AG20443 (cell line): ENCODE measurements at regions not wholly inside any gene's neighbourhood (a gene's known extent, or its start where the extent isn't known, plus 50 kb on each side); places are given as distances from the start of the nearest gene placed in this dataset.
A peak's percentile ranks its signal among the peaks of the same experiment; 100 is the strongest.

Source experiments
- DNase-seq: peaks from one replicate; pipeline ENCODE4 v3.0.0; 2012; ENCODE audit warnings: low spot score, mixed read lengths

DNA sequence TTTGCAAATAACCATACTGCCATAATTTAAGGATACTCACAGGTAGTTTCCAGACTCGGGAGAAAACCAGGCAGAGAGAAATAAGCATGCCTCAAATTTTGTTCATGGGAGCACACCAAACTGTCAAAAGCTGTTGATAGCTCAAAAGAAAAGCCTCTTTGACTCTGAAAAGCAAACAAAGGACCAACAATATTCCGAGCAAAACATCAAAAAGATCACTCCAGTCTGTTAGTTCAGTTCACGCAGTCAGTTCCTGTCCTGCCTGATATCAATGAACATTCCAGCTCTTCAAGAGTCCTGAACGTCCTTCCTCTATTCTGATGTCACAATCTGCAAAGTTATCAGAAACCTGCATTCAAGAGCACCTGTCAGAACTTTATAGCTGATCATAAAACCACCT is 78.7 kb downstream of the RRM2 start:
- DNase-seq, result no peak

DNA sequence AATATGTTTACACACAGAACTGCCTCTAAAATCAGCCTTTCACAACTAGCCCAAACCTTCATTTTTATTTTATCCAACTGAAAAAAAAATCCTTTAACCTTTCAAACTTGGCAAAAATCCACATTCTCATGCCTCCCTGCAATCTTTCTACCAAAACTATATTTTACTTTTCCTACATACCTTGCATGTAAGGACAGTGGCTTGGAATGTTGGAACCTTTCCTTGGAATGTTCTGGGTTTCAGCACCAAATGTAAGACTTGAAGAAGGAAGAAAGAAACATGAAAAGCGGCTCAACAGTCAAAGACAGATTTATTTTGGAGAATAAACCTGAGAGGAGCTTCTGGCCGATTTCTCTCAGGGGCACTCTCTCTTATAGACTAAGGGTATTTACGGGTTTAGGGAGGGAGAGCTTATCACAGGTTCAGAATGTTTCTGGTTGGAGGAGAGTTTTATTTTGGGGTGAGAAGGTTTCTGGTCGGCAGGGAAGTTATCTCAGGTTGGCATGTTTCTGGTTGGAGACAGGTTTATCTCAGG is 79.7 kb downstream of the RRM2 start:
- no peak for DNase-seq

DNA sequence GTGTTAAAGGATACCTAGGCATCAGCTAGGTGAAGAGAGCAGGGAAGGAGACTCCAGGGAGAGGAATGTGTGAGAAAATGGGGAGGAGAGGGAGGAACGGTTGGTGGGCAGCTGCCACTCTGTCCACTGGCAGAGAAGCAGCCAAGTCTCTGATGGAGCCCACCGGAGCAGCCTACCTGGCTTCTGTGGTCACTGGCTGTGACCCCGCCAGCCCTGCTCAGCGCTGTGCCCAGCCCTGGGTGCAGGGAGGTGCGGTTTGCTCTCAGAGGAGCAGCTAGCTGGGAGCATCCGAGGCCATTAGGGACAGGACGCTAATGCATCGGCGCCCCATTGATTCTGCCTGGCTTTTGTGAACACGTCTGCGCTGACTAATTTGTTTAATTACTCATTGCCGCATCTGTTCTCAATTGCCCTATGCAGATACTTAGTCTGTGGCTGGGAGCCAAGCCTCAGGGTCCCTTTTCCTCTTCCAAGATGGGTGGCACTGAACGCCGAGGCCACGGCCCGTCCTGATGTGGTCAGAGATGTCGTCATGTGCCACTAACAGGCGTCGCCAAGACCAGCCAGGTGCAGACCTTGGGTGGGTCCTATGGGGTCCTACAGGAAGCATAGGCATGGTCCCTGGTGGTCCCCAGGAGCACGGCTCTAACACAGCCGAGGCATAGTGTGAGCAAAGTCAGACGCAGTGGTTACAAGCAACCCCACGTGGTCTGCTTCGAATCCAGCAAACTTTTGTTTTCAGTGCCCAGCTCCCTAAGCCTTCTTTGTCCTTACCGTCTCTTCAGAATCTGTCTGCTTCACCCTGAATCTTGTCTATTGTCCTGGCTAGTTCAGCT is 82.0 kb downstream of the RRM2 start:
- no peak for DNase-seq

DNA sequence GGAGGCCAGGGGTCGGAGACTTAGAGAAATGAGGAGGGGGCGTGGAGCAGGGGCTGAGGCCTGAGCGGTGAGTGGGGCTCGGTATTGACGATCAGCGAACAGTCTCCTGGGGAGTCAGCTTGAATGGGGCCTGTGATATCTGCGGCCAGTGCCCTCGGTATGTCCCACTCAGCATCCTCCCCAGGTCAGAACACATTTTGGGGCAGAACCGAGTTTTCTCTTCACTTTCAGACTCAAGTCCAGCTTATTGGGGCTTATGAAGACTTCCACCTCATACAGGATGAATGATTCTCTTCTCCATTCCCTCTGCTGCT is 82.6 kb downstream of the RRM2 start:
- no peak for DNase-seq

DNA sequence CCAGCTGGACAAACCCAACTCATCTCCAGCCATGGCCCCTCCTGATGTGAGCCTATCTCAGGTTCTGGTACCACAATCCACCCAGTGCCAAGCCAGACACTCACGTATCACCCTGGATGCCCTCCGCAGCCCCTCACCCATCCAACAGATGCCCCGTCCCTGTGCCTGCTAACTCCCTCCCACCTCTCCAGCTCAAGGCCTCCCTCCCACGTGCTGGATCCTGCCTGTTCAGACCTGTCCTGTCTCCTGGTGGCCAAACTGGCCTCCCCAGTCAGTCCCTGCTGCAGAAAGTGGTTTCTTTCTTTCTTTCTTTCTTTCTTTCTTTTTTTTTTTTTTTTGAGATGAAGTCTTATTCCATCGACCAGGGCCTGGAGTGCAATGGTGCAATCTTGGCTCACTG is 86.2 kb downstream of the RRM2 start:
- no peak for DNase-seq

DNA sequence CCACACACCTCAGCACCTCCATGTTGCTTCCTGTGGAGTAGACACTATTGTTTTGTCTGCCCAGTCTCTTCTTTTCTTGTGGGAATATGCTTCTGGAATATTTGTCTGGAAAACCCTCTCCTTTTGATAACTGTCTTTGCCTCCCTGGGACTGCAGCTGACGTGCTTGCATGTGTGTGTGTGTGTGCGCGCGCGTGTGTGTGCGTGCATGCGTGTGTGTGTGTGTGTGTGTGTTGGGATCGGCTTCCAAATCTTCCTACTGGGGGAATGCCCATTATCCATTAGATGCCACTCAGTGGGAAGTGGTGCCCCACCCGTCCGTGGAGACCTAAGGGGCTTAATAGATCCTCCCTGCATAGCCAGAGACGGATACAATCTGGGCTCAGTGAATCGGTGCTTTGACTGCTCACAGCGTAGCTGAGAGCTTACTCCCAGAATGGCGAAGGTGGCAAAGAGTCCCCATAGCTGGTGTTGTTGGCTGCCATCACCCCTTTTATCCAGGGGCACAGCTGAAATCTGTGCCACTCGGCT is 86.9 kb downstream of the RRM2 start:
- no peak for DNase-seq

DNA sequence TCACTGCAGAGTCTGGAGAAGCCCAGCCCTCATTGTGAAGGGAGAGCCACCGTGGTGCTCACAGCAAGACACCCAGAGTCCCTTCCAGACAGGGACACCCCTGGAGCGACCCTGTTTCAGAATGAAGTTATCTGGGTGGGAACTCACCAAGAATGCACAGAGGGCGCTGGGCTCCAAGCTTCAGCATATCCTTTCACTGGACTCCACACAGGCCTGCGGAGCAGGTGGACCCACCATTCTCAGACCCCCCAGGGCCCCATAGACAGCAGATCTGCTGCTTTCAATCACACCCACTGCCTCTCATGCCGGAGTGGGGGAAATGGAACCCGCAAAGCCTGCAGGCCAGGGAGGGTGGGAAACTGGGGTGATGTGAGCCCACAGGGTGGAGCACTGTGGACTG is 87.8 kb downstream of the RRM2 start:
- DNase-seq, result no peak

DNA sequence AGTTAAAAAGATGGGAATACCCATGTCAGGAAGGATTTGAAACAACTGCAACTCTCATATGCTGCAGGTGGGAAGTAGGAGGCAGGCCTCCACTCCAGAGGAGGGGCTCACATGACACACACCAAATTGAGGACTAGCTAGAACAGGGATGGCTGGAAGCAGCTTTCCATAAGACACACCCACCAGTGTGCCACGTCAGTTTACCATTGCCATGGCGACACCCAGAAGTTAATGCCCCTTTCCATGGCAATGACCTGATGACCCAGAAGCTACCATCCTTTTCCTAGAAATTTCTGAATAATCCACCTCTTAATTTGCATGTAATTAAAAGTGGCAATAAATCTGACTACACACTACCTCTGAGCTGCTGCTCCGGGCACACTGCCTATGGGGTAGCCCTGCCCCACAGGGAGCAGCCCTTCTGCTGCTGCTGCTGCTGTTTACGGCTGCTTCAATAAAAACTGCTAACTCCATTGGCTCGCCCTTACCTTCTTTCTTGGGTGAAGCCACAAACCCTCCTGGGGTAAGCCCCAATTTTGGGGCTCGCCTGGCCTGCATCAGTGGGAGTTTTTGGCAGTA is 89.4 kb downstream of the RRM2 start:
- DNase-seq, result no peak

DNA sequence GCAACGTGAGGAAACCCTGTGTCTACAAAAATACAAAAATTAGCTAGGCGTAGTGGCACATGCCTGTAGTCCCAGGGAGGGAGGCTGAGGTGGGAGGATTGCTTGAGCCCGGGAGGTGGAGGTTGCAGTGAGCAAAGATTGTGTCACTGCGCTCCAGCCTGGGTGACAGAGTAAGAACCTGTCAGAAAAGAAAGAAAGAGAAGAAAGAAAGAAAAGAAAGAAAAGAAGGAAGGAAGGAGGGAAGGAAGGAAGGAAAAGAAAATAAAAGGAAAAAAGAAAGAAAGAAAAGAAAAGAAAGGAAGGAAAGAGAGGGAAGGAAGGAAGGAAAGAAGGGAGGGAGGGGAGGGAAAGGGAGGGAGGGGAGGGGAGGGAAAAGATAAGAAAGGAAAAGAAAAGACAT is 89.9 kb upstream of the HPCAL1 start:
- DNase-seq, result no peak

DNA sequence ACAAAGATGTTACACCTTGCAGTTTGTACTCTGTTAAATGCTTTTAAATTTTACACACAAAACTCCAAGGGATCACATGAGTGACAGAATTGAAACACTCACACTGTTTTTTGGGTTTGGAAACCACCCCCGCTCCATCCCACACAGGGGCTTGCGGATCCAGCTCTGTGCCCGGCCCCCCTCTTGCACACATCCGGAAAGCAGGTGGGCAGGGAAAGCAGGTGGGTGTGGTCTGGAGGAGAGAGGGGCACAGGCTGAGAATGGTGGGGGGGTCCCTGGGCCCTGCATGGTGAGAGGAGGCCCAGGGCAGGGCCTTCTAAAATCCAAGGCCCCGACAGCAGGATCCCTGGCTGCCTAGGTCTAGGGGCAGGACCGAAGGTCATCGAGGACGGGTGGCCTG is 88.5 kb upstream of the HPCAL1 start:
- no peak for DNase-seq

DNA sequence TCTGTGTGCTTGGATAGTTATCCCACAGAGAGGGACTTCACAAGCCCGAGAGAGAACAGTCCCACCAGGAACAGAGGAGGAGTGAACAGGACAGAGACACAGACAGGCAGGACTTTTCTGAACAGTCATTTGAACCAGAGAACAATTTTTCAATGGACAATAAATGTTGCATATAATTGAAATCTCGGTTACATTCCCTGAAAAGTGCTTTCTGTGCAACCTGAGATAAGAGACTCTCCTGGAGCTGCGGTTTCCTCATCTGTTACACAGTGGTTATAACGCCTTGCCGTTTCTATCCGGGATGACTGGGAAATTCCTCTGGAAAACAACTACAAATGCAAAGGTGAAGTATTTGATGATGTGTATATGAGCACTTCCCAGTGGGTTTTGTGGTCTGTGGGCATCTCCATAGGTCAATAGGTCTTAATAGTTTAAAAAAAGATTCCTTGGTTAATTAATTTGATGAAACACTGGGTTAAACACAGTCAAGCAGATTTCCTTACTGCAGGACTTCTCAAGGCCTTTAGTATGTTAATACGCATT is 87.2 kb upstream of the HPCAL1 start:
- DNase-seq, result no peak

DNA sequence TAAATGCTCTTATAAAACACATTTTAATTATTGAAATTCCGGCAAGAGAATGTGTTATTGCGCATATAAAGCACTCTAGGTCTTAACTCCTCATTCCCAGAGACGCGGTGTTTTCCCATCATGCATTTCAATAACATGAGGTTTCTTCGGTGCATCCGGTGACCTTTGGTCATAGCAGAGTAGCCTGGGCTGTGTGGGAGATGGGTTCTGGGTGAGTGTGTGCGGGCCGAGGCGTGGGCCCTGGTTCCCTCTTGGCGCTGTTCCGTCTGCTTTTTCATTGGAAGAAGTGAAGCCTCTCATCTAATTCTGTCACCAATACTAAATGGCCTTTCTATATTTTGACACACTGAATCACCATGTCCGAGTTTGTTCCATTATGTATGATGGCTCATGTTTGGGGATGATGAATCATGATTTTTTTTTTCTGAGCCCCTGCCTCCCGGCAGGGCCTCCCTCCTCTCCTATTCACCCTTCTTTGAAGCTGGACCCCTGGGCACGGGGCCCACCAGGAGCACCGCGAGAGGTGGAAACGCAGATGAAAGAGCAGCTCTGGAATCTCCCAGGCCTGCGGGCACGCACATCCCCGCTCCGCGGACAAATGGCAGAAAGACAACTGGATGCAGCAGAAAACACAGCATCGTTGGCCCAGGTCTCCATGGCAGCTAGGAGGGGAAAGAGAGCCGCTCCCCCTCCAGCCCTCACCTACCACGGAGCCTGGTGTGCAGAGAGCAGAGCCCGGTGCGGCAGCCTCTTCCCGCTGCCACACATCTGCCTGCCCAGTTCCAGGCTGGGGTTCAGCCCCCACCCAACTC is 85.8 kb upstream of the HPCAL1 start:
- DNase-seq, result no peak

DNA sequence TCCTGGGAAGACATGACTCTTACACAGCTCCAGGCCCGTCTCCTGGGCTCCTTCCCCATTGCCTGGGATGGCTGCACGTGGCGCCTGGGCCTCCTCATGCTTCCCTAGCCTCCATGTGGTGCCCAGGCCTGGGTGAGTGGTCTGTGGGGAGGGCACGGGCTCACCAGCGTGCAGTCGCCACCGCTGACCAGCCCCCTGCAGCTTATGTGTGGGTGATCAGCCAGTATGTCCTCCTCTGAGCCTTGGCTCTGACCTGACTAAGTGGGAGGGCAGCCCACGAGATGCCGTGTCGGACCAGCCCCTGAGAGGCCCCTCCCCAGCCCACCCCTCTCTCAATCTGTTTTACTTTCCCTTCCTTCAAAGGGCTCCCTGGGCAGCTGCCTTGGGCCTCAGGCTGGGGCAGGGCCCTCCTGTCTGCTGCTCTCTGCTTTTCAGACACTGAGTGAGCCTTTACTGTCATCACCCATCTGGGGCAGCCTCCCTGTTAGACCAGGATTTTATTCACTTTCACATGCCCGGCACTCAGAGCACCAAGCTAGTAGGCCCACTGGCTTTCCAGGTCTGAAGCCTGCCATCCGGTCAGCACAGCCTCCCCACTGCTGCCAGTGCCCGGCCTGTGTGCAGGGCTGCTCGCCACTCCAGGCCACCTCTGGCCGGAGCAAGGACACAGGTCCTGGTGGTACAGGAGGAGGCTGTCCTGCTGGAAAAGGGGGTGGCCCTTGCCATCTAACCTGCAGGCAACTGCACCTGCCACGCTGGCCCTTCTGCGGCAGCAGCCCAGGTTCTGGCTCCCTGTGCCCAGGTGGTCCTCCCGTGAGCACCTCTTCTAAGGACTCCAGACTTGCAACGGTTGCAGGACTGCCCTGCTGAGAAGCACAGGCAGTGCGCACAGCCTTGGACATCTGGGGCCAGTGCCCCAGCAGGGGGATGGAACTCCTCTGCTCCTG is 84.9 kb upstream of the HPCAL1 start:
- no peak for DNase-seq

DNA sequence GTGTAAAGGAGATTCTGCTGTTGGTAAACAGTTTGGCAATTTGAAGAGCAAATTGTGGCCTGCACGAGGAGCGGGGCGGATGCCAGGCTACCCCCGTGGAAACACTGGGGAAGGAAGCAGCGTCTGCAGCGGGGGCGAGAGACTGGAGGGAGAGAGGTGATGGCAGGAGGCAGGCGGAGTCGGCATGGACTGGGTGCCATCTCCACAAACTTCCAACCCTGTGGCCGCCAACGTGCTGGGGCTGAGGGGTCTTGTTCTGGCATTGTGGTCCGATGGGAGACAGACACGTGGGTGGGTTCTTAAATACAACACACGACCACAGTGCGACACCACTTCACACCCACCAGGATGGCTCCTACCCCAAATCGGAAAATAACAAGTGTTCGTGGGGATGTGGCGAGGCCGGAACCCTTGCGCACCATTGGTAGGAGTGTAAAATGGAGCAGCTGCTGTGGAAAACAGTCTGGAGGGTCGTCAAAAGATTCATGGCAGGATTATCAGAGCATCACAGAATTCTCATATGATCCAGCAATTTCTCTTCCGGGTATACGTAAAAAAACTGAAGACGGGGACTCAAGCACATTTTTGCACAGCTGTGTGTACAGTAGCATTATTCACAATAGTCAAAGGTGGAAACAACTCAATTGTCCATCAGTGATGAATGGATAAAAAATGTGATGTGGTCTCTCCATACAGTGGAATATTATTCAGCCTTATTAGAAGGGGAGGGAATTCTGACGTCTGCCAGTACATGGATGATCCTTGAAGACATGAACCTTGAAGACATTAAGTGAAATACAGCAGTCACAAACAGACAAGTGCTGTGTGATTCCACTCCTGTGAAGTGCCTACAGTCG is 82.4 kb upstream of the HPCAL1 start:
- no peak for DNase-seq

DNA sequence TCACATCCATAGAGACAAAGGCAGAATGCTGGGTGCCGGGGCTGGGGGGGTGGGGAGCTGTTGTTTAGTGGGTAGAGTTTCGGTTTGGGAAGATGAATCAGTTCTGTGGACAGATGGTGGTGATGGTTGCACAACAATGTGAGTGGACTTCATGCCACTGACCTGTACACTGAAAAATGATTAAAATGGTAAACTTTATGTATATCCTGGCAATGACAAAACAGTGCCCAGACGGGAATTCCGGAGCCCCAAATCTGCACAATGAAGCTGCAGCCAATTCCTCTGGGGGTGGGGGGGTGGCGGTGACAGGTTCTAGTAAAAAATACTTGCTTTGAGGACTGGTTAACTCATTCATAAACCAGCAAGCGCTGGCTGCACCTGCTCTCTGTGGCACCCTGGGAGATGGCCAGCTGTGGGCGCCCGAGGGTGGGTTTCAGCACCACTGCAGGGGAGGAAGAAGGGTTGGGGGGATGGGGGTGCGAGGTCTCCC is 81.8 kb upstream of the HPCAL1 start:
- peak; percentile 68 for DNase-seq

DNA sequence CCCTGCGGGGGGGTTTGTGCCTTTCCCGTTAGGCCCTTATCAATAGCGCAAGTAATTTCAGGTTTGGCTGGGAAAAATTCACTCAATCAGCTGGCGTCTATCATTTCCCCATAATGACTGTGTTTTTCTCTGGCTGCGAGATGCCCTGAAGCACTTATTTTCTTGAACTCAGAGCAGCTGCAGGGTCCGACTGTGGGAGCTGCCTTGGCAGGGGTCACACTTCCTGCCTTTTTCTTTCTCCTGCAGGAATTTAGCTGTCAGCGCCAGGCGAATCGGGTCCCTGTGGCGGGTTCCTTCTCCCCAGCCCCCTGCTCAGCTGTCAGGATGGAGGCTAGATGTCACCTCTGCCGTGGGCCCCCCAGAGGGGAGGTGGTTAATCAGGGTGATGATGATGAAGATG is 81.3 kb upstream of the HPCAL1 start:
- no peak for DNase-seq

DNA sequence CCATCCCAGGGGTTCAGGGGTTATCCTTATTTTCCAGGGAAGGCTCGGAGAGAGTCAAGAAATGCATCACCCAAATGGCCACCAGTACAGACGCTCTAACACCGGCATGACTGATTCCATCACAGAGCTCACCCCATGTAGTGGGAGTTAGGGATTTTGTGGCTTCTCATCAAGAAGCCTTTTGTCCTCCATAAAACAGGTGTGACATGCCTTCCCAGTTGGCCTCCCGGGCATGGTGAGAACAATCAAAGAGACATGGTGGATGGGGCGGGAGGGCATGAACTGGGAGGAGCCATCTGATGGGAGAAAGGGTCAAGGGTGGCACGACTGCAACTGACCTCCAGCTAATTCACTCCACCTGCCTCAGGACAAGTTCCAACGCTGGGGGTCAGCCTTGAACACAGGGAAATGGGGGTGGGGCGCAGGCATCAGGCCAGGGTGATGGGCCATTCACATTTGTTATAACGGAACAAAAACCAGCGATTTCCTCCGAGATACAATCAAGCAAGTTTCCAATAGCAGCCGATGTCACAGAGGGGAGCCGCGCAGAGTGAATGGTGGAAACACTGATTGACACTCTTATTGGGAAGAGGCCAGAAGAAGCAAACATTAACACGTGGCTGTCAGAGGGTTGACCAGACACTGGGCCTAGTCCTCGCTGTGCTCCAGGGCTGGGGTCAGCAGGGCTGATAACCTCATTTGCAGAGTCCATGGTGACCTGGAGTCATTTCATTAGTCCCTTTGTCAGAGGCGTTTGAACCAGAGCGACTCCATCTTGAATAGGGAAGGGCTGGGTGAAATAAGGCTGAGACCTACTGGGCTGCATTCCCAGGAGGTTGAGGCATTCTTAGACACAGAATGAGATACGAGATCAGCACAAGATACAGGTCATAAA is 80.5 kb upstream of the HPCAL1 start:
- no peak for DNase-seq

DNA sequence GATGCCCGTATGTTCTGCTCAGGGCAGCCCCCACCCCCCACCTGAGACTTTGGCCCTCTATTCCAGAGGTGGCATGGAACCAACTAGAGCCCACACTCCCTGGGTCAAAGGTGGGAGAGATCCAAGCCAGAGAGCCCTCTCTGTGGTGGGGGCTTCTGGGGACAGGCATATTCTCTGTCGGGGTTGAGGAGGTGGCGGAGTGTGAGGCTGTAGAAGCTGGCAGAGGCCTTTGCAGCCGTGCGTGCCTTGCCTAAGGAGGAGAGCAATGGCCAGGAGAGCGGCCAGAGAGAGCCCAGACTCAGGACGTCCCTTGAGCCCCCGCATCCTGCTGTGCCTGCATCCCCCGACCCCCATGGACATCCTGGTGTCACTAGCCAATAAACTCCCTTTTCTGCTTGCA is 79.2 kb upstream of the HPCAL1 start:
- DNase-seq, result no peak
